Hematopoietic multipotent progenitor cell treated with erythropoietin and hydrocortisone succinate and interleukin-3 and kit ligand, for 6 days (in vitro differentiated cells): ENCODE measurements at regions not wholly inside any gene's neighbourhood (a gene's known extent, or its start where the extent isn't known, plus 50 kb on each side); places are given as distances from the start of the nearest gene placed in this dataset.

Experiments used
- DNase-seq: peaks from one replicate; pipeline ENCODE4 v3.0.0-alpha.2; 2015

- DNase-seq, result no peak
These were observed 412.4 kb downstream of the CTTN start for GRCh38 chr11:70810681-70811080.

GRCh38 chr11:70811483-70811882, 413.2 kb downstream of the CTTN start:
- DNase-seq, result no peak

GRCh38 chr11:70811915-70812314, 413.6 kb downstream of the CTTN start:
- DNase-seq, result no peak

- DNase-seq, result no peak
These were observed 414.1 kb downstream of the CTTN start for GRCh38 chr11:70812472-70812871.

- no peak for DNase-seq
These were observed 415.3 kb downstream of the CTTN start for GRCh38 chr11:70813651-70814050.

- DNase-seq, result no peak
These were observed 417.1 kb downstream of the CTTN start for GRCh38 chr11:70815485-70815832.

GRCh38 chr11:70816156-70816678, 417.9 kb downstream of the CTTN start:
- DNase-seq, result no peak

- no peak for DNase-seq
These were observed 420.0 kb downstream of the CTTN start for GRCh38 chr11:70818351-70818750.

- DNase-seq, result no peak
These were observed 420.7 kb downstream of the CTTN start for GRCh38 chr11:70819022-70819421.

GRCh38 chr11:70820311-70820710, 422.0 kb downstream of the CTTN start:
- DNase-seq, result no peak

GRCh38 chr11:70820712-70821111, 422.4 kb downstream of the CTTN start:
- no peak for DNase-seq

- no peak for DNase-seq
These were observed 425.4 kb downstream of the CTTN start for GRCh38 chr11:70823771-70824170.

- peak; percentile 40 for DNase-seq
These were observed 426.4 kb downstream of the CTTN start for GRCh38 chr11:70824605-70825245.

- no peak for DNase-seq
These were observed 426.4 kb downstream of the SHANK2 start for GRCh38 chr11:70825893-70826540.

GRCh38 chr11:70826541-70827335, 425.6 kb downstream of the SHANK2 start:
- DNase-seq, result peak; percentile 6

- DNase-seq, result no peak
These were observed 423.7 kb downstream of the SHANK2 start for GRCh38 chr11:70828593-70829082.

- no peak for DNase-seq
These were observed 423.1 kb downstream of the SHANK2 start for GRCh38 chr11:70829134-70829885.

- DNase-seq, result no peak
These were observed 422.5 kb downstream of the SHANK2 start for GRCh38 chr11:70829886-70830272.

GRCh38 chr11:70833011-70833410, 419.4 kb downstream of the SHANK2 start:
- no peak for DNase-seq

- DNase-seq, result no peak
These were observed 418.8 kb downstream of the SHANK2 start for GRCh38 chr11:70833554-70833953.

- DNase-seq, result no peak
These were observed 418.0 kb downstream of the SHANK2 start for GRCh38 chr11:70834277-70834940.

- no peak for DNase-seq
These were observed 417.3 kb downstream of the SHANK2 start for GRCh38 chr11:70834984-70835560.
